Colonic mucosa (tissue), 4 donors: ENCODE measurements at regions not wholly inside any gene's neighbourhood (a gene's known extent, or its start where the extent isn't known, plus 50 kb on each side); places are given as distances from the start of the nearest gene placed in this dataset.

ENCODE experiments used
- DNase-seq: peaks from one replicate; pipeline ENCODE4 v3.0.0-alpha.2; 2020
- H3K27ac ChIP-seq: fragments of 200-600 bp; one replicate; pipeline ENCODE4 v1.8.0; 2021
- H3K27me3 ChIP-seq: fragments of 200-600 bp; one replicate; pipeline ENCODE4 v1.8.0; 2021
- H3K36me3 ChIP-seq: fragments of 200-600 bp; one replicate; pipeline ENCODE4 v1.8.0; 2021
- H3K4me1 ChIP-seq: fragments of 200-600 bp; one replicate; pipeline ENCODE4 v1.8.0; 2021; ENCODE audit warnings: mild to moderate bottlenecking
- H3K4me3 ChIP-seq: fragments of 200-600 bp; one replicate; pipeline ENCODE4 v1.8.0; 2021
- H3K9ac ChIP-seq, 2 donors: one replicate each; pipeline ENCODE4 v1.7.0; 2013; ENCODE audit warnings: control low read depth in 2 of 2, low read depth in 2 of 2, low read length in 2 of 2
- H3K9me3 ChIP-seq: fragments of 200-600 bp; one replicate; pipeline ENCODE4 v1.8.0; 2021
- CTCF ChIP-seq: fragments of 200-600 bp; IDR thresholded peaks from one replicate; pipeline ENCODE4 v1.8.0; 2022; ENCODE audit warnings: antibody characterized with exemption, mild to moderate bottlenecking
- intact Hi-C: fragments of 100-400 bp; cut with DNase I; formaldehyde crosslinking; loops from one replicate; pipeline ENCODE4 v1.14.1; 2022
- donor health status: healthy.
- donor health status: DM: no; HTN: no; CAD: no.
- donor health status: DM: no; HTN: no; CAD: no.

GRCh38 chr4:130675266-130675665 is 1579.3 kb downstream of the C4orf33 start:
- DNase-seq, result no peak
- no peak overlapping the region for H3K4me3 ChIP-seq
- intact Hi-C loops, result no loop called here
- no peak overlapping the region for H3K9ac ChIP-seq
- no peaks in the 10 kb centered on the region for H3K36me3 ChIP-seq
- H3K27ac ChIP-seq, result no peak overlapping the region
- no peaks in the 10 kb centered on the region for H3K9me3 ChIP-seq
- no peaks in the 10 kb centered on the region for H3K4me1 ChIP-seq
- no peaks in the 10 kb centered on the region for H3K27me3 ChIP-seq
- no peak for TF ChIP-seq CTCF

DNA sequence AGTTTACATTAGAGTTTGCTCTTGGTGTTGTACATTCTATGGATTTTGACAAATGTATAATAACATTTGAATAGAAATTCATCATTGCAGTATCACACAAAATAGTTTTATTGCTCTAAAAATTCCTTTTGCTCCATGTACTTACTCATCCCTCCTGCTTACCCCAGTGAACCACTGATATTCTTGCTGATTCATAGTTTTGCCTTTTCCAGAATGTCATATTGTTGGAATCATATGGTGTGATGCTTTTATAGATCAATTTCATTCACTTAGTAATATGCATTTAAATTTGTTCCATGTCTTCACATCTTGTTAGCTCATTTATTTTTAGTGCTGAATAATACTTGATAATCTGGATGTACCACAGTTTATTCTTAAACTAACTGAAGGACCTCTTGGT is 1593.2 kb downstream of the C4orf33 start:
- Histone ChIP-seq H3K4me1 (no peaks in the 10 kb centered on the region), H3K4me3 (no peak overlapping the region), H3K27me3 (no peaks in the 10 kb centered on the region), H3K9me3 (no peaks in the 10 kb centered on the region), H3K36me3 (no peaks in the 10 kb centered on the region), H3K9ac (no peak overlapping the region), H3K27ac (no peak overlapping the region)
- no peak for TF ChIP-seq CTCF
- intact Hi-C loops, result no loop called here
- no peak for DNase-seq

GRCh38 chr4:130698251-130698650 is 1602.3 kb downstream of the C4orf33 start:
- Histone ChIP-seq H3K27me3 (no peaks in the 10 kb centered on the region), H3K4me1 (no peaks in the 10 kb centered on the region), H3K4me3 (no peak overlapping the region), H3K9ac (no peak overlapping the region), H3K9me3 (no peaks in the 10 kb centered on the region), H3K27ac (no peak overlapping the region), H3K36me3 (no peaks in the 10 kb centered on the region)
- TF ChIP-seq CTCF, result no peak
- no peak for DNase-seq
- intact Hi-C loops, result no loop called here

- Histone ChIP-seq H3K27me3 (no peaks in the 10 kb centered on the region), H3K4me1 (no peaks in the 10 kb centered on the region), H3K27ac (no peak overlapping the region), H3K9me3 (no peaks in the 10 kb centered on the region), H3K36me3 (no peaks in the 10 kb centered on the region), H3K4me3 (no peak overlapping the region), H3K9ac (no peak overlapping the region)
- no peak for DNase-seq
- TF ChIP-seq CTCF, result no peak
- intact Hi-C loops, result no loop called here
Measured at GRCh38 chr4:130699004-130699403, 1603.1 kb downstream of the C4orf33 start.

DNA sequence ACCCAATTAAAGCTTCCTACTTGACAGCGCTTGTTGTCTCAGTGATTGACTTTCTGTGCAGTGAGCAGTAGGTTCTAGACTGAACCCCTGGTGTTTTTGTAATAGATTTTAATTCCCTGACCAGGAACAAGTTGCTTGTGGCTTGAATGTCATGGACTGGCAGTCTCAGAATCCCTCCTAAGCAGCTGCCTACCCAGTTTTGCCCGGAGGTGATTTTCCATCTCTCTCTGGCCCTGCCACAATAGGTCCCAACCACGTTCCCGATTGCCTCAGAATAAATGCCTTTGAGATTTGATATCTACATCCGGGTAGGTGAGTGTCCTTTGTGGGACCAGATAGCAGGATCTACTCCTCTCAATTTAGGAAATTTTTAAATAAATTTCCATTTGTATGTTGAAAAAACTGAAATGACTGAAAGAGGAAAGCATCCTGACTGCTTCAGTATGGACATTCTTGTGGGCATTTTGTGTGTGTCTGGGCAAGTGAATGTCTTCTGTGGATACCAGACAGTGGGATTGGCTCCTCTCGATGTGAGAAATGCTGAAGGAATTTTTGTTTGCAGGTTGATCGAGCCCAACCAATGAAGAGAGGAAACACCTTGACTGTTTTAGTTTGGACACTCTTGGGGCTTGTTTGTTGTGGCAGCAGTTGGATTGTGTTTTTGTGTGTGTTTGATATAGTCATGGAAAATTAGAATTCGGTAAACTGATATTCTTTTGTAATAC is 1607.4 kb downstream of the C4orf33 start:
- no peak for TF ChIP-seq CTCF
- no peak for DNase-seq
- H3K4me1 ChIP-seq, result no peaks in the 10 kb centered on the region
- H3K4me3 ChIP-seq, result no peak overlapping the region
- no peak overlapping the region for H3K27ac ChIP-seq
- no peaks in the 10 kb centered on the region for H3K36me3 ChIP-seq
- intact Hi-C loops, result no loop called here
- no peak overlapping the region for H3K9ac ChIP-seq
- H3K9me3 ChIP-seq, result no peaks in the 10 kb centered on the region
- H3K27me3 ChIP-seq, result no peaks in the 10 kb centered on the region
